Colonic mucosa (tissue), 4 donors: ENCODE measurements at regions not wholly inside any gene's neighbourhood (a gene's known extent, or its start where the extent isn't known, plus 50 kb on each side); places are given as distances from the start of the nearest gene placed in this dataset.

Source experiments
- DNase-seq: peaks from one replicate; pipeline ENCODE4 v3.0.0-alpha.2; 2020
- H3K27ac ChIP-seq: fragments of 200-600 bp; one replicate; pipeline ENCODE4 v1.8.0; 2021
- H3K27me3 ChIP-seq: fragments of 200-600 bp; one replicate; pipeline ENCODE4 v1.8.0; 2021
- H3K36me3 ChIP-seq: fragments of 200-600 bp; one replicate; pipeline ENCODE4 v1.8.0; 2021
- H3K4me1 ChIP-seq: fragments of 200-600 bp; one replicate; pipeline ENCODE4 v1.8.0; 2021; ENCODE audit warnings: mild to moderate bottlenecking
- H3K4me3 ChIP-seq: fragments of 200-600 bp; one replicate; pipeline ENCODE4 v1.8.0; 2021
- H3K9ac ChIP-seq, 2 donors: one replicate each; pipeline ENCODE4 v1.7.0; 2013; ENCODE audit warnings: control low read depth in 2 of 2, low read depth in 2 of 2, low read length in 2 of 2
- H3K9me3 ChIP-seq: fragments of 200-600 bp; one replicate; pipeline ENCODE4 v1.8.0; 2021
- CTCF ChIP-seq: fragments of 200-600 bp; IDR thresholded peaks from one replicate; pipeline ENCODE4 v1.8.0; 2022; ENCODE audit warnings: antibody characterized with exemption, mild to moderate bottlenecking
- intact Hi-C: fragments of 100-400 bp; cut with DNase I; formaldehyde crosslinking; loops from one replicate; pipeline ENCODE4 v1.14.1; 2022
- donor health status: healthy.
- donor health status: DM: no; HTN: no; CAD: no.
- donor health status: DM: no; HTN: no; CAD: no.

GRCh38 chr22:48478529-48479265 lies 1349.0 kb downstream of the BRD1 start:
- Histone ChIP-seq H3K27me3 (no peaks in the 10 kb centered on the region), H3K9me3 (no peaks in the 10 kb centered on the region), H3K4me3 (no peak overlapping the region), H3K36me3 (no peaks in the 10 kb centered on the region), H3K9ac (no peak overlapping the region), H3K4me1 (no peaks in the 10 kb centered on the region), H3K27ac (no peak overlapping the region)
- DNase-seq = no peak
- no peak for TF ChIP-seq CTCF
- intact Hi-C loops = no loop called here

GRCh38 chr22:48478124-48478523 lies 1349.5 kb downstream of the BRD1 start:
- no peak for TF ChIP-seq CTCF
- no peak for DNase-seq
- H3K27ac ChIP-seq = no peak overlapping the region
- H3K27me3 ChIP-seq = no peaks in the 10 kb centered on the region
- H3K4me3 ChIP-seq = no peak overlapping the region
- no peak overlapping the region for H3K9ac ChIP-seq
- no peaks in the 10 kb centered on the region for H3K4me1 ChIP-seq
- H3K9me3 ChIP-seq = no peaks in the 10 kb centered on the region
- no peaks in the 10 kb centered on the region for H3K36me3 ChIP-seq
- intact Hi-C loops = no loop called here

- Histone ChIP-seq H3K27ac (no peak overlapping the region), H3K27me3 (no peaks in the 10 kb centered on the region), H3K4me3 (no peak overlapping the region), H3K4me1 (no peaks in the 10 kb centered on the region), H3K9me3 (no peaks in the 10 kb centered on the region), H3K36me3 (no peaks in the 10 kb centered on the region), H3K9ac (no peak overlapping the region)
- intact Hi-C loops = no loop called here
- DNase-seq = no peak
- TF ChIP-seq CTCF = no peak
These were observed 1350.5 kb downstream of the BRD1 start for GRCh38 chr22:48477031-48477721.

- no peak for TF ChIP-seq CTCF
- no peak for DNase-seq
These were observed 1351.1 kb downstream of the BRD1 start for GRCh38 chr22:48476577-48476976.

GRCh38 chr22:48475661-48476345 lies 1351.9 kb downstream of the BRD1 start:
- no peaks in the 10 kb centered on the region for H3K36me3 ChIP-seq
- no peak for DNase-seq
- H3K9me3 ChIP-seq = no peaks in the 10 kb centered on the region
- H3K27me3 ChIP-seq = no peaks in the 10 kb centered on the region
- intact Hi-C loops = no loop called here
- no peaks in the 10 kb centered on the region for H3K4me1 ChIP-seq
- no peak for TF ChIP-seq CTCF
- H3K4me3 ChIP-seq = no peak overlapping the region
- H3K27ac ChIP-seq = no peak overlapping the region
- H3K9ac ChIP-seq = no peak overlapping the region

More at GRCh38 chr22:48476577-48476976, 1351.1 kb downstream of the BRD1 start:
- Histone ChIP-seq H3K9ac (no peak overlapping the region), H3K9me3 (no peaks in the 10 kb centered on the region), H3K27me3 (no peaks in the 10 kb centered on the region), H3K36me3 (no peaks in the 10 kb centered on the region), H3K27ac (no peak overlapping the region), H3K4me3 (no peak overlapping the region), H3K4me1 (no peaks in the 10 kb centered on the region)
- intact Hi-C loops = no loop called here
